ENCODE measurements at regions not wholly inside any gene's neighbourhood (a gene's known extent, or its start where the extent isn't known, plus 50 kb on each side); places are given as distances from the start of the nearest gene placed in this dataset.
A peak's percentile ranks its signal among the peaks of the same experiment; 100 is the strongest.

GRCh38 chr3:132239587-132239986, 77.6 kb upstream of the ACP3 start:
- DNase-seq, result no peak

- no peak for DNase-seq
Observed at GRCh38 chr3:132241776-132242514, 75.3 kb upstream of the ACP3 start.

DNA sequence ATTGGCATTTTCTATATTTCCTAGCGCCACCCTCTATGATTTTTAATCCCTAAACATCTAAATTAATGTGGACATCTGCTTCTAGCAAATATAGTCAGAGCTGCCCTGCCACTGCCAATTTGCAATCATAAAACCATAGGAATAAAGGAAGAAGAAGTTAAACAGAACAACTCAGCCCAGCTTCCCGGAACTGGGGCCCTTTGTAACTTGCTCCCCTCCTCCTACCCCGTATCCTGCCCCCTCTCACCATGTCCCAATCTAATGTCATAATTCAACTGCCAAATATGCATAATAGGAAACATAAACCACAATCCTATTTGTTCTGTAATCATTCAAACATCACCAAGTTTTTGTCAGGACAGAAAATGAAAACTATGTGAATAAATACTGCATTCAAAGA, 74.4 kb upstream of the ACP3 start:
- no peak for DNase-seq

DNA sequence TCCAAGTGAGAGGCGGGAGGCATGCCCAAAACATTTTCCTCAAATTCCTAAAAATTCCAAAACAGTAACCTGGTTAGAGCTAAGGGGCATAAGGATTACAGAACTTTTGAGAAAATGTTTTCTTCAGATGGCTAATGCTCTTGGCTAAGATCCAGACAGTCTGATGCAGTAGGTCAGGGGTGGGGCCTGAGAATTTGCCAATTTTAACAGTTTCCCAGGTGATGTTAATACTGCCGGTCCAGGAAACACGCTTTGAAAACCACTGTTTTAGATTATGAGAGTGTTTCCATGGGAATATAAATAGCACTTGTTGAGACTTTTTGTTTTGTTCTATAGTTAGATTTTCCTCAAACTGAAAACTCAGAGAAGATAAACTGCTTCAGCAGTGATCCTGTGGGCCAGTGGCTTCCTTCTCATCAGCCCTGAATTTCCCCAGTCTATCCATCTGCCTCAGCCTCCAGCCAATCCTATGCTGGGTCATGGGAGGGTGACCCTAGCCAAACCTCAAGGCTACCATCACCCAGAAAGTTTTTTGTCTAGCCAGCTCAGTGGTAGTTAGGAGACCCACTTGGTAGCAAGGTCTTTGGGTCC, 71.6 kb upstream of the ACP3 start:
- no peak for DNase-seq

DNA sequence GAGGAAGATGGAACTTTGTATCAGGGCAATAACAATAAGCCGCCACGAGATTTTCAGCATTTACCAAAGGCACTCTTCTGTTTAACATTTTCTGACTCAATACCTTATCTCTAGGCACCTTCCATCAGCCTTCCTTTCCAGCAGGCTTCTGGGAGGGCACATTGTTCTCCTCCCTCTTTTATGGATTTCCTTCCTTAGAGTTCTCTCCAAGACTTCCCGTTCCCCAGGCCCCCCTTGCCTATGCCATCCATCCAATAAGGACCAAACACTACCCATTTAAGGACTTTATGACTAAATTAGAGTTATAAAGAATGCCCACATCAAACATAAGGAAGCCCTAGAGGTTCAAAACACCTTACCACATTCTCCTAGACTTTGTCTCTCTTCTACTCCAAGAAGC, 71.0 kb upstream of the ACP3 start:
- DNase-seq, result no peak

DNA sequence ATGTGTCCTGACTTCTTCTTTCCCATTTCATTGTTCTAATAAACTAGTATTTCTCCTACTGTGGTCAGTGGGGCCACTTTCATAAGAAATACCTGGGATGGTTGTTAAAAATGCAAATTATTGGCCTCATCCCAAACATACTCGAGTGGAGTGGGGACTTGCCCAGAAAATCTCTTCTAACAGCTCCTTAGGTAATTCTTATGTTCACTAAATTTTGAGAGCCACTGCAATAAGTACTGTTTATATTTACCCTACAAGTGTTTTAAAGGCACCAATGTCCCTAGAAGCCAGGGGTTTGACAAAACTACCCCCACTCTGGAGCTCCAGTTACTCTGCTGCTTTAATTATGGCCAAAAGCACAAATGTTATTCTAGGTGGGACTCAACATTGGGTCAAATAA, 70.0 kb upstream of the ACP3 start:
- DNase-seq, result no peak

DNA sequence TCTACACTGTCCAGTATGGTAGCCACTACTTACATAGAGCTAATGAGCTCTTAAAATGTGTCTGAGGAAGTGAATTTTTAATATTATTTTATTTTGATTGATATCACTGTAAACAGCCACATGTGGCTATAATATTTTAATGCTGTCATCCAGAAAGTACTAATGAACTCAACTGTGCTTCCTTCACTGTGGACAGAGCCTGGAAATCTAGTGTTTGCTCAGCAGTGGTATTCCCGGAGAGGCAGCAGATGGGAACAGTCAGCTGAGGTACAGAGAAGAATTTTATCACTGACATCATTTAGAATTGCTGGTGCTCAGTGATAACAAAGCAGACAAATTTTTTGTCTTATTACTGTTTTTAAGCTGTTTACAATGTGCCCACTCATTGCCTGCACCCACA, 68.7 kb upstream of the ACP3 start:
- no peak for DNase-seq

DNA sequence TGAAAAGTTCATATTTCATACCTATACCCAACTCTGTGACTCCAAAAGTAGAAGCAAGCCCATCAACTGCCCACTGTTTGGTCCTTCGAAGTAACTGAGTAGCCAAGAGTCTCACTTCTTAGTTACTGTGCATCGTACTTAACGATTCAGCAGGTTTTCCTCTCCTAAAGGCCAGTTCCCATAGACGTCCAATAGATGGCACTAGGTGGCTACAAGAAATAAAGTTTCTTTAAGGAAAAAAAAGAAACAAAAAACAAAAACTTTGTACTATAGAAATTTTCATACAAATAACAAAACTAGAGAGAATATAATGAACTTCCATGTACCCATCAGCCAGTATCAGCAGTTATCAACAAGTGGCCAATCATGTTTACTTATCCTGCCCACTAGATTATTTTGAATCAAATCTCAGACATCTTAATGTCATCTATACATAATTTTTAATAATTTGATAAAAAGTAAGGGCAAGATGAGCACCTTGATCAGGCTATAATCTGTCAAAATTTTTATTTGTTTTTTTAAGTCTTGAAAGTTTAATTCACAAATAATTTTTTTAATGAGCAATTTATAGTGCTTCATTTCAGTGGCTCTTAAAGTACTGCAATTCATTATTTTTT, 63.8 kb upstream of the ACP3 start:
- peak; percentile 10 for DNase-seq

GRCh38 chr3:132254076-132254755, 63.0 kb upstream of the ACP3 start:
- no peak for DNase-seq

DNA sequence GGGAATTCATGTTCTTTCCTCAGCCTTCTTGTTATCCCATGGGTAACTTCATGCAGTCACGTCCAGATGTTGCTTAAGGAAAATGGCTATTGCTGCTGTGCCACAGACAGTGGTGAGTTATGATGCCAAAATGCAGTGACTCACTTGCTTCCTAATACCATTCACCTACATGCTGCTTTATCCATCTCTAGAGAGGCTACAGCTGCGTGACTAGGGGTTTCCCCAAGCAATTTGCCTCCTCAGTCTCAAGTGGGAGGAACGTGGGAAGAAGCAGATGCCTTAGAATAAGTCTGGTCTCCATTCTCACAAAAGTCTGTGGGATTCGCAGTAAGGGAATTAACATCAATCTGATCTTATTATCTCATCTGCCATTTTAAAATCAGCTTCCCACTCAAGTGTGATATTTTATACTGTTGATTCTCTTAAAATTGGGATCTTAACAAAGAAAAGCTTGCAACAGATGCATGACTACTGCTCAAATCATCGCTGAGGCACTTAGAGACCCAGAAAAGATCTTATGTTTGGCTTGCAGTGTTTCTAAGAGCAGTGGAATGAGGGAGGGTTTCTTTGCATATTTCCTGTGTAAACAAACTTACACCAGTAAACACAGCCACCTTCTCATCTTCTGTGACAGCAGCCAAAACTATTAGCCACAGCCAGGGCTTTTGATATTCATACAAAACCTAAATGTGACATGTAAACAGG, 62.0 kb upstream of the ACP3 start:
- DNase-seq, result no peak

GRCh38 chr3:132256989-132257388, 60.2 kb upstream of the ACP3 start:
- DNase-seq, result no peak

GRCh38 chr3:132261506-132261905, 55.7 kb upstream of the ACP3 start:
- DNase-seq, result no peak

DNA sequence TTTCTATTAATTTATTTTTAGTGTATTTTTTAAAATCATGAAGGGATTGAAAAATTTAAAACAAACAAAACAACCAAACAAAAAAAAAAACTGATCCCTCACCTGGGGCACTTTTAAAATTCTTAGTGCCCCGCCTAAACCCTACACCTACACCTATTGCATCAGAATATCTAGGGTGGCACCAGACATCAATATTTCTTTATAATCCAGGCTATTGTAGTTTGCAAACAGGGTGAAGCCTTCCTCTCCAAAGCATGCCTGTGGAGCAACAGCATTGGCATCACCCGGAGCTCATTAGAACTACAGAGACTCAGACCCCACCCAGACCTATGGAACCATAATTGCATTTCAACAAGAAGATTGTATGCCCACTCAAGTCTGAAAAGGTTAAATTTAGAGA, 54.9 kb upstream of the ACP3 start:
- DNase-seq, result no peak

- DNase-seq, result no peak
Observed at GRCh38 chr3:132262956-132263355, 54.3 kb upstream of the ACP3 start.

DNA sequence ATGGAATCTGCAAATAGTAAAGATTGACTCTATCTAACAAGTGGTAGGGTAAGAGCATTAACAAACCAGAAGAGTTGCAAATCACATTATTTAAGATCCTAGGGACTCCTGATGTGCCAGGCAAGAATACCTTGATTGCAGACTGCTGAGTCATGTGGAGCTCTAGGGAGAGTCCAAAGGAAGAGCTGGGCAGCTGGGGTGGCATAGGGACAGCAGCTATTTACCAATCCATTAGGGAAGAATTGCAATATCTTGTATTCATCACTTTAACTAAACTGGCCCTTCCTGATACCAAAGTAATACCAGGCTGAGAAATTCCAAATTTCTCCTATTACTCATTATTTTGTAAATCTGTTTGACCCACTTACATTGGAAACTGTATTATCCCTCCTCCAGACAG, 52.2 kb upstream of the ACP3 start:
- DNase-seq, result no peak

DNA sequence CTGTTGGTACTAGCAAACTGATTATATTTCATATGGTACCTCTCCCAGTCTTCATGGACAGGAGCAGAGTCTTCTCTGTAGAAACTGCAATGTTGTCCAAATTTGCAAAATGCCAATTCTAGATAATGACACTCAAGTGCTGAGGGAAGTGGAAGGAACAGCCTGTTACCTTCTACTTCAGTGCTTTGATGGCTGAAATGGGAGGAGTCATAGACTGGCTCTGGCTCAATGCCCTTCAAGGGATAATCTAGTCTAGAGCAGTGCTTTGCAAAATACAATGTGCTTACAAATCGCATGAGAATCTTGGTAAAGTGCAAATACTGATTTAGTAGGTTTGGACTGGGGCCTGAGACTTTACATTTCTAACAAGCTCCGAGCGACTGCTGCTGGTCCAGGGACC, 51.7 kb upstream of the ACP3 start:
- no peak for DNase-seq

DNA sequence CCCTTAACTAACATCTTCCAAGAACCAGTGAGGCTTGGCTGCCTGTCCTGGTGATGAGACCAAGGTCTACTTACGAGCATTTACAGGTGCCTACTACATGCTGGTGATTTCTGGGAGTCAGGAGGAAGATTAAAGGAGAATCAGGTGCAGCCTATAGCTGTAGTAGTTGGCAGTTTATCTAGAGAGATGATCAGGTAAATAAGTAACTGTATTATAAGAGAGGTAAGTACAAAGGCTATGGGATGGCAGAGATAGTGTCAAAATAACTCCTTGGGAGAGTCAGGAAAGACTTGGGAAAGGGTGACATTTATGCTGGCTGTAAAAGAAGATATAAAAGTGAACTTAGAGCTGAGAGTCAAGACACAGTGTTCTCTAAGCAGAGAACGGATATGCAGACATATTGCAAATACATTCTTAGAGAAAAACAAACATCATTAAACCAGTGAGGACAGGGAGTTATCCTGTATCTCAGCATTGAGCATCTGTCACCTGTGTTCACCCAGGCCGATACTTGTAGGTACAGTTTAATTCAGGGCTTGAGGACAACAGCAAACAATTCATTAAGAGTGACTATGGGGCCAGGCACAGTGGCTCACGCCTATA, 49.7 kb upstream of the ACP3 start:
- DNase-seq, result no peak
